Keratinocyte (primary cell): ENCODE measurements at regions not wholly inside any gene's neighbourhood (a gene's known extent, or its start where the extent isn't known, plus 50 kb on each side); places are given as distances from the start of the nearest gene placed in this dataset.

ENCODE experiments used
- DNase-seq: peaks from one replicate; pipeline ENCODE4 v3.0.0-alpha.2; 2011; ENCODE audit warnings: low read depth, missing footprints, low spot score
- FAIRE-seq: peaks from 2 replicates; lab custom pipeline; 2011; peaks lifted over from hg19 to GRCh38; lab: Jason Lieb, UNC
- H2AFZ ChIP-seq: 2 replicates; pipeline ENCODE4 v1.6.0; 2012; ENCODE audit warnings: low read length, control low read depth, inconsistent platforms; ENCODE audit not compliant: control insufficient read depth
- H3K27ac ChIP-seq: 2 replicates; pipeline ENCODE4 v1.5.1; 2011; ENCODE audit warnings: low read length; ENCODE audit not compliant: control insufficient read depth, insufficient read depth
- H3K27me3 ChIP-seq: 3 replicates; pipeline ENCODE4 v1.6.0; 2011; ENCODE audit warnings: low read length; ENCODE audit not compliant: control insufficient read depth, insufficient read depth; ENCODE audit errors: extremely low read depth
- H3K36me3 ChIP-seq, 2 experiments: 2 replicates in 1 of 2; 3 replicates in 1 of 2; pipeline ENCODE4 v1.5.1; 2011; ENCODE audit warnings: low read length in 2 of 2, mild to moderate bottlenecking in 1 of 2; ENCODE audit not compliant: control insufficient read depth in 2 of 2, insufficient read depth in 2 of 2; ENCODE audit errors: extremely low read depth in 1 of 2
- H3K4me1 ChIP-seq: 3 replicates; pipeline ENCODE4 v1.5.1; 2011; ENCODE audit warnings: low read length; ENCODE audit not compliant: control insufficient read depth, insufficient read depth; ENCODE audit errors: extremely low read depth
- H3K4me2 ChIP-seq: 3 replicates; pipeline ENCODE4 v1.6.0; 2011; ENCODE audit warnings: low read depth, low read length; ENCODE audit not compliant: control insufficient read depth, insufficient read depth; ENCODE audit errors: extremely low read depth
- H3K4me3 ChIP-seq, 3 experiments: fragments of 200-600 bp in 1 of 3; sonication (generic) in 1 of 3; 2 replicates in 2 of 3; 3 replicates in 1 of 3; pipeline ENCODE4 v1.5.1; 2011 to 2016; ENCODE audit warnings: low read length in 3 of 3, mild to moderate bottlenecking in 3 of 3, control low read depth in 2 of 3, inconsistent platforms in 1 of 3, low read depth in 1 of 3, mixed read lengths in 1 of 3, mixed run types in 1 of 3, moderate library complexity in 1 of 3; ENCODE audit not compliant: control insufficient read depth in 2 of 3, insufficient read depth in 2 of 3; ENCODE audit errors: extremely low read depth in 1 of 3
- H3K79me2 ChIP-seq: 2 replicates; pipeline ENCODE4 v1.6.0; 2012; ENCODE audit warnings: low read length; ENCODE audit not compliant: control insufficient read depth, insufficient read depth
- H3K9ac ChIP-seq: 3 replicates; pipeline ENCODE4 v1.6.0; 2011; ENCODE audit warnings: low read length; ENCODE audit not compliant: control insufficient read depth, insufficient read depth; ENCODE audit errors: extremely low read depth
- H3K9me1 ChIP-seq: 3 replicates; pipeline ENCODE4 v1.6.0; 2011; ENCODE audit warnings: low read length; ENCODE audit not compliant: control insufficient read depth, insufficient read depth; ENCODE audit errors: extremely low read depth
- H3K9me3 ChIP-seq: 2 replicates; pipeline ENCODE4 v1.5.1; 2012; ENCODE audit warnings: low read depth, low read length; ENCODE audit not compliant: control insufficient read depth
- H4K20me1 ChIP-seq: 3 replicates; pipeline ENCODE4 v1.6.0; 2011; ENCODE audit warnings: low read length; ENCODE audit not compliant: control insufficient read depth, insufficient read depth; ENCODE audit errors: extremely low read depth
- EZH2 ChIP-seq: IDR thresholded peaks from one replicate; pipeline ENCODE4 v1.6.1; 2012; ENCODE audit warnings: inconsistent platforms, mild to moderate bottlenecking, low read length, moderate library complexity
- dilution Hi-C: fragments of 300-500 bp; cut with MboI; formaldehyde crosslinking; loops from one replicate; pipeline ENCODE4 v1.7.0; 2020; ENCODE audit warnings: low sequenced_read_pairs; ENCODE audit not compliant: extremely low pct_ligation_motif_present
- TF ChIP-seq, protein P1 (sequence below), 3 experiments: IDR thresholded peaks in 1 of 3; conservative IDR thresholded peaks in 1 of 3; optimal IDR thresholded peaks in 1 of 3; 2 replicates in 2 of 3; 3 replicates in 1 of 3; pipeline versions ENCODE3 to v1.5.1; 2011; ENCODE audit warnings: low read length in 3 of 3, mild to moderate bottlenecking in 3 of 3, moderate library complexity in 2 of 3, control low read depth in 1 of 3, inconsistent platforms in 1 of 3; ENCODE audit not compliant: insufficient read depth in 2 of 3; ENCODE audit errors: extremely low read depth in 1 of 3

DNA sequence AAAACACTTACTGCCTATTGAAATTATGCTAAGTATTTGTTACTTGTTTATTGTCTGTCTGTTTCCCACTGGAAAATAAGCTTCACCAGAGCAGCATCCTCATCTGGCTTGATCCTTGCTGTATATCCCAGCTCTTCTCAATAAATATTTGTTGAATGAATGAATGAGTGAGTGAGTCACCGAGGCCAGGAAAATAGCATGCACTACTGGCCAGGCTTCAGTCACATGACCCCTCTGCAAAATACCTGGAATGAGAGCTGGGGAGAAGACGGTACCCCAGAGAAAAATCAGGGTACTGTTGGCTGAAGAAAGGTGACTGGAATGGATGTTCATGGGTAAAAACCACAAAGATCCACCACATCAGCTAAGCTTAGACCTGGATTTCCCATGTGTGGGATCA, 331.9 kb downstream of the SHQ1 start:
- TF ChIP-seq, protein P1, sequence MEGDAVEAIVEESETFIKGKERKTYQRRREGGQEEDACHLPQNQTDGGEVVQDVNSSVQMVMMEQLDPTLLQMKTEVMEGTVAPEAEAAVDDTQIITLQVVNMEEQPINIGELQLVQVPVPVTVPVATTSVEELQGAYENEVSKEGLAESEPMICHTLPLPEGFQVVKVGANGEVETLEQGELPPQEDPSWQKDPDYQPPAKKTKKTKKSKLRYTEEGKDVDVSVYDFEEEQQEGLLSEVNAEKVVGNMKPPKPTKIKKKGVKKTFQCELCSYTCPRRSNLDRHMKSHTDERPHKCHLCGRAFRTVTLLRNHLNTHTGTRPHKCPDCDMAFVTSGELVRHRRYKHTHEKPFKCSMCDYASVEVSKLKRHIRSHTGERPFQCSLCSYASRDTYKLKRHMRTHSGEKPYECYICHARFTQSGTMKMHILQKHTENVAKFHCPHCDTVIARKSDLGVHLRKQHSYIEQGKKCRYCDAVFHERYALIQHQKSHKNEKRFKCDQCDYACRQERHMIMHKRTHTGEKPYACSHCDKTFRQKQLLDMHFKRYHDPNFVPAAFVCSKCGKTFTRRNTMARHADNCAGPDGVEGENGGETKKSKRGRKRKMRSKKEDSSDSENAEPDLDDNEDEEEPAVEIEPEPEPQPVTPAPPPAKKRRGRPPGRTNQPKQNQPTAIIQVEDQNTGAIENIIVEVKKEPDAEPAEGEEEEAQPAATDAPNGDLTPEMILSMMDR (optimal IDR thresholded peaks at IDR 0.05 in 1 of 3, IDR thresholded peaks at IDR 0.05 in 1 of 3, conservative IDR thresholded peaks at IDR 0.05 in 1 of 3; ENCODE audit: extremely low read depth in 1 of 3, insufficient read depth in 2 of 3, low read length in 3 of 3), result no peak
- TF ChIP-seq EZH2, result no peak
- dilution Hi-C loops, result no loop called here

DNA sequence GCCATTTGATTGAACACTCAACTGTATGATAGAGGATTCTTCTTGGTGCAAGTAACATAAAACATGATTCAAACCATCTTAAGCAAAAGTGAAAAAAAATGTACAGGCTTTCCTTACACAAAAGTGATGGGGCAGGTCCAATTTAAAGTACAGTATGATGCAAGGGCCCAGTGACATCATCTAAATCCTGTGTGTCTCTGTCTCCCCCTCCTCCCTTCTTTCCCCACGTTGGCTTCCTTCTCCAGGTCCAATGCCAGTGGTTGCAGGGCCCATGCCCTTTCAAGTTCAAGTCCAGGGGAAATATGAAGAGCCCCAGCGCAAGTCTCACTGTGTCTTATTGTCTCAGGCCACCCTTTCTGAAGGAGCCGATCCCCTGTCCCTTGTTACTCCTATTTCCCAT, 332.3 kb downstream of the SHQ1 start:
- no peaks in the 10 kb centered on the region for H3K27me3 ChIP-seq
- no peak overlapping the region for H3K9ac ChIP-seq
- no peak for DNase-seq
- dilution Hi-C loops, result no loop called here
- no peaks in the 10 kb centered on the region for H3K9me3 ChIP-seq
- no peak overlapping the region for H2AFZ ChIP-seq
- TF ChIP-seq, protein P1 (optimal IDR thresholded peaks at IDR 0.05 in 1 of 3, IDR thresholded peaks at IDR 0.05 in 1 of 3, conservative IDR thresholded peaks at IDR 0.05 in 1 of 3; ENCODE audit: extremely low read depth in 1 of 3, insufficient read depth in 2 of 3, low read length in 3 of 3), result no peak
- no peak for TF ChIP-seq EZH2
- H3K4me3 ChIP-seq, result no peak overlapping the region
- no peak overlapping the region for H3K4me2 ChIP-seq
- FAIRE-seq, result no peak
- no peak overlapping the region for H3K27ac ChIP-seq
- no peaks in the 10 kb centered on the region for H3K79me2 ChIP-seq
- no peaks in the 10 kb centered on the region for H3K9me1 ChIP-seq
- H3K4me1 ChIP-seq, result no peaks in the 10 kb centered on the region
- no peaks in the 10 kb centered on the region for H4K20me1 ChIP-seq
- H3K36me3 ChIP-seq, result no peaks in the 10 kb centered on the region

More for the DNA sequence above, 331.9 kb downstream of the SHQ1 start:
- no peak overlapping the region for H3K4me3 ChIP-seq
- H3K4me1 ChIP-seq, result no peaks in the 10 kb centered on the region
- H3K27me3 ChIP-seq, result no peaks in the 10 kb centered on the region
- no peak overlapping the region for H3K9ac ChIP-seq
- H3K9me3 ChIP-seq, result no peaks in the 10 kb centered on the region
- no peak for FAIRE-seq
- H2AFZ ChIP-seq, result no peak overlapping the region
- DNase-seq, result no peak
- no peak overlapping the region for H3K27ac ChIP-seq
- no peaks in the 10 kb centered on the region for H3K36me3 ChIP-seq
- no peaks in the 10 kb centered on the region for H4K20me1 ChIP-seq
- H3K9me1 ChIP-seq, result no peaks in the 10 kb centered on the region
- no peak overlapping the region for H3K4me2 ChIP-seq
- H3K79me2 ChIP-seq, result no peaks in the 10 kb centered on the region
